HG02759 (cell line): ENCODE measurements at regions not wholly inside any gene's neighbourhood (a gene's known extent, or its start where the extent isn't known, plus 50 kb on each side); places are given as distances from the start of the nearest gene placed in this dataset.
"Not testable (repeated sequence)": the region's sequence is repeated elsewhere in the genome, so short reads cannot be mapped to it uniquely, and the experiment has no call there.

Source experiments
- ATAC-seq: cut with Tn5 transposase; IDR thresholded peaks from one replicate; pipeline ENCODE4 v1.9.1; 2021; ENCODE audit warnings: mild to moderate bottlenecking, moderate library complexity; ENCODE audit not compliant: unreplicated experiment

GRCh38 chr20:5492937-5493336 lies 117.9 kb downstream of the GPCPD1 start:
- ATAC-seq = no peak

- no peak for ATAC-seq
Observed at GRCh38 chr20:5491455-5491854, 119.4 kb downstream of the GPCPD1 start.

GRCh38 chr20:5489601-5490000 lies 121.2 kb downstream of the GPCPD1 start:
- ATAC-seq = no peak

- no peak for ATAC-seq
Observed at GRCh38 chr20:5488823-5489222, 122.0 kb downstream of the GPCPD1 start.

- peak; percentile 45 for ATAC-seq
Observed at GRCh38 chr20:5486377-5487054, 124.3 kb downstream of the GPCPD1 start.

GRCh38 chr20:5484926-5485325 lies 125.9 kb downstream of the GPCPD1 start:
- ATAC-seq = no peak

GRCh38 chr20:5484346-5484745 lies 126.5 kb downstream of the GPCPD1 start:
- no peak for ATAC-seq

- no peak for ATAC-seq
Observed at GRCh38 chr20:5482791-5483190, 128.0 kb downstream of the GPCPD1 start.

GRCh38 chr20:5481872-5482271 lies 128.9 kb downstream of the GPCPD1 start:
- no peak for ATAC-seq

GRCh38 chr20:5480824-5481600 lies 129.8 kb downstream of the GPCPD1 start:
- no peak for ATAC-seq

- no peak for ATAC-seq
Observed at GRCh38 chr20:5474646-5475550, 135.9 kb downstream of the GPCPD1 start.

- not testable (repeated sequence) for ATAC-seq
Observed at GRCh38 chr20:5471866-5472265, 138.9 kb downstream of the GPCPD1 start.

GRCh38 chr20:5471368-5471767 lies 139.4 kb downstream of the GPCPD1 start:
- ATAC-seq = no peak

GRCh38 chr20:5470943-5471342 lies 139.9 kb downstream of the GPCPD1 start:
- no peak for ATAC-seq

GRCh38 chr20:5470458-5470857 lies 140.3 kb downstream of the GPCPD1 start:
- no peak for ATAC-seq

- no peak for ATAC-seq
Observed at GRCh38 chr20:5469111-5469510, 141.7 kb downstream of the GPCPD1 start.

GRCh38 chr20:5467086-5467485 lies 143.7 kb downstream of the GPCPD1 start:
- ATAC-seq = no peak

- no peak for ATAC-seq
Observed at GRCh38 chr20:5465604-5465927, 145.2 kb downstream of the GPCPD1 start.

- ATAC-seq = no peak
Observed at GRCh38 chr20:5464901-5465603, 145.8 kb downstream of the GPCPD1 start.

- ATAC-seq = no peak
Observed at GRCh38 chr20:5463007-5463686, 146.4 kb upstream of the PROKR2 start.
